DMS53 treated with DMSO at 0.1 percent for 48 hours (cell line): ENCODE measurements at regions not wholly inside any gene's neighbourhood (a gene's known extent, or its start where the extent isn't known, plus 50 kb on each side); places are given as distances from the start of the nearest gene placed in this dataset.

Experiments
- DNase-seq: peaks from one replicate; lab custom pipeline; 2025; ENCODE audit not compliant: unreplicated experiment; lab: John Stamatoyannopoulos, UW

GRCh38 chr12:127342861-127343260 lies 924.1 kb upstream of the TMEM132C start:
- no peak for DNase-seq

GRCh38 chr12:127343940-127344339 lies 923.0 kb upstream of the TMEM132C start:
- no peak for DNase-seq

- no peak for DNase-seq
Observed at GRCh38 chr12:127351481-127352010, 915.4 kb upstream of the TMEM132C start.

GRCh38 chr12:127355061-127355841 lies 911.7 kb upstream of the TMEM132C start:
- DNase-seq = no peak

GRCh38 chr12:127358888-127359287 lies 908.1 kb upstream of the TMEM132C start:
- no peak for DNase-seq

DNA sequence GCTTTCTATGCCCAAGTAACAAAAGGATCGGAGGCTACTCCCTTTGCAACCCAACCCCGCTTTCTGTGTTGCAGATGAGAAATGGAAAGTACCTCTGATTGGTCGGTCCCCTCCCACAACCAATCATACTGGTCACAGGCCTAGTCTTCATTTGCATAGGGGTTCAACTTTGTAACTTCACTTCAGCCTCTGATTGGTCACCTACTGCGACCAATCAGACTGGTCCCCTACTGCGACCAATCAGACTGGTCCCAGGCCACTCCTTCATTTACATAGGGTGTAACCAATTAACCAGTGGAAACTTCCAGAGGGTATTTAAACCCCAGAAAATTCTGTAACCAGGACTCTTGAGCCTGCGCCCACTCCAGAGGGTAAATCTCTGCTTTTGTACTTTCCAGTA lies 906.4 kb upstream of the TMEM132C start:
- no peak for DNase-seq

GRCh38 chr12:127362121-127362520 lies 904.8 kb upstream of the TMEM132C start:
- no peak for DNase-seq

DNA sequence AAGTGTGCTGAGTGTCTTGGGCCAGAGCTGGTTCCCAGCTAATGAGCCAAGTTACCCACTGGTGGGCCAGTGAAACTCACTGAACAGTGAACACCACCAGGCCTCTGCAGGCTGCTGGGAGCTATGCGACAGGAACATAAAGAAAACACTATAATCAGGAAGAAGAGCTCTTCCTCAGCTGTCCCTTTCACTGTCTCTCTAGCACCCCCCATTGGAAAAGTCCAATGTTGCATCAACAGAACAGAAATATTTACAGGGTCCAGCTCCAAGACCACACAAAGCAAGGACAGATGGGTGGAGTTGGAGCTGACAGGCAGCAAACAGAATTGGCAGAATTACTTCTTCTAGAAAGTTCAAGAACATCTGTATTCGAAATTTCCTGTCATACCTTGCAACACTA lies 903.6 kb upstream of the TMEM132C start:
- no peak for DNase-seq

GRCh38 chr12:127373559-127373958 lies 893.4 kb upstream of the TMEM132C start:
- DNase-seq = no peak

GRCh38 chr12:127374447-127374846 lies 892.5 kb upstream of the TMEM132C start:
- DNase-seq = no peak

- peak; percentile 51 for DNase-seq
Observed at GRCh38 chr12:127381043-127381668, 885.8 kb upstream of the TMEM132C start.

DNA sequence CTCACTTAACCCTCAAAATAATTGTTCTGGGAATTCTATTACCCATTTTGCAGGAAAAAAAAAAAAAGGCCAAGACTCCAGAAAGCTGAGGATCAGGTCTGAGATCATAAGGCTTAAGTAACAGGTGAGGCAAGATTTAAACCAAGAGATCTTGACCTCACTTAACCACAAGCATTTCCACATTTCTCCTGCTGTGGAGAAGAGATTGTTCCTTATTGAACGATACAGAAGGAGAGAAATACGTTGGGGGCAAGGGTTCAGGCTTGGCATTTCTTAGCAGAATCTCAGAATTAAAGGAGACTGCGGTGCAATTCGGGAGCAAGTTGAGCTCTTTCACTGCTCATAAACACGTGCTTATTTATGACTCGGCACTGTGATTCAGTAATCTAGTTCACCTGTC lies 885.3 kb upstream of the TMEM132C start:
- DNase-seq = no peak

GRCh38 chr12:127383281-127383680 lies 883.7 kb upstream of the TMEM132C start:
- no peak for DNase-seq

GRCh38 chr12:127386723-127387122 lies 880.2 kb upstream of the TMEM132C start:
- DNase-seq = no peak

- DNase-seq = no peak
Observed at GRCh38 chr12:127388985-127389384, 878.0 kb upstream of the TMEM132C start.

DNA sequence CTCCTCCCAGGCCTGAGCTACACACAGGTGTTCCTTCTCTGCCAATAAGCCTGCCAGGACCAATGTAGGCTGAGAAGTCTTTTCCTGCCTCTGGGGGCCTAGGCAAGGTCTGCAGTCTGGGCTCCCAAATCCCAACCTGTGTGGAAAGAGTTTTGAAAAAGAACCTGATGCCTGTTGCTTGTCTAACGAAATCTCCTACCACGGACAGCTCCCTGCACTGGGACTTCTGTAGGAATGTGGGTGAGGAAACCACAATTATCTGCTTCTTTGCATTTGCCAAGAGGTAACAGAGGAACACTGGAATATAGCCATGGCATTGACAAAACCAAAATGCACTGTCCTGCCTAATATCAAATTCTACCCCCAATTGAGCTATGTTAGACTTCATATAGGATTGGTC lies 877.0 kb upstream of the TMEM132C start:
- DNase-seq = no peak

DNA sequence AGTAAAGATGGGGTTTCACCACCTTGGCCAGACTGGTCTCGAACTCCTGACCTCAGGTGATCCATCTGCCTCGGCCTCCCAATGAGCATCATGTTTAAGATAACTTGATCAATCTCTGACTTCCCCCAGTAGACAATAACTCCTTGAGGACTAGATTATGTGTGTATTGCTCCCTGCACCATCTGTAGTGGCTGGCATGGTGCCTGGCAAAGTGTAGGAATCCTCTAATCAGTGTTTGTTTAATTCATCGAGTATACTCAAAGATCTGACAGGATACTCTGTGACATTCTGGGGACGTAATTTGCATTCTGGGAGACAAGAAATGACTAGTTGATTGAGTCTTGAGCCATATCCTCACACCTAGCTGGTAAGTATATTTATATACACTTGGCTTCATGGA lies 873.5 kb upstream of the TMEM132C start:
- no peak for DNase-seq

GRCh38 chr12:127393896-127394295 lies 873.1 kb upstream of the TMEM132C start:
- DNase-seq = no peak

- DNase-seq = no peak
Observed at GRCh38 chr12:127396734-127397133, 870.2 kb upstream of the TMEM132C start.

DNA sequence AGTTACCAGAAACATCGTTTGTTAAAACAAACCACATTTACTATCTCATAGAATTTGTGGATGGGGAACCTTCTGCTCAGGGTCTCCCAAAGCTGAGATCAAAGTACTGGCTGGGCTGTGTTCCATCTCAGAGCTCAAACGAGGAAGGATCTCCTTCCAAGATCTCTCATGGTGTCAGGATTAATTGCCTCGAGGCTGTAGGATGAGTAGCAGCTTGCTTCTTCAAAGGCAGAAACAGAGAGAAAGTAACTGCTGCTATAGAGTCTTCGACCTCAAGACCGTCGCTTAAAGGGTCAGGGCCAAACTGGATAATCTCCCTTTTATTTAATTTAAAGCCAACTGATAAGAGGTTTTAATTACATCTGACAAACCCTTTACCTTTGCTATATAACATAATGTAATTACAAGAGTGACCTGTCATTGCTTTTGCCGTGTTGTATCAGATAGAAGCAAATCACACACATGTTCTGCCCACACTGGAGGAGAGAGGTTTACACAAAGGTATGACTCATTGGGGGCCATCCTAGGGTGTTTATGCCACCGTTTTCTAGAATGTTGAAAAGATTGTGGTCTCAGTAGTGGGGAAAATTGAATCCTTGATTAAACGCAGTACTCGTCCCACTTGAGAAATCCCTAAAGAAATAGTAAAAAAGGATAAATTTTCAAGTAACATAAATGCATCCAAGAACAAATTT lies 868.8 kb upstream of the TMEM132C start:
- no peak for DNase-seq

GRCh38 chr12:127399451-127399850 lies 867.5 kb upstream of the TMEM132C start:
- no peak for DNase-seq

DNA sequence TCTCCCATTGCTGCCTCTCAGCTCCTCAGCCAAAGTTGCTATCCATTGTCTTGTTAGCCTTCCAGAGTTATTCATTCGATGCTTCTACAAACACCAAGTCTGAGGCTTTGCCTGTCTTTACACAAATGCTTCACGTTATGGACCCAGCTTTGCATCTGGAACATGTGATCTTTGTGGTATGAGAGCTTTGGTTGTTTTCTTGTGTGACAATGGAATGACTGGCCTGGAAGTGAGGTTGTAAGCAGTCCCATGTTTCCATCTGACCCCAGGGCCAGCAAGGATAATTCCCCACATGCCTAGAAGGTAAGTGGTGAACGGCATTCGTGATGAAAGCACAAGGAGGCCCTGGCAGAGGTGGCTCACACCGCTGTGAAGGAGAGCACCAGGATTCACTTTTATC lies 866.7 kb upstream of the TMEM132C start:
- no peak for DNase-seq
